Peyer's patch (tissue), 4 donors: ENCODE measurements at regions not wholly inside any gene's neighbourhood (a gene's known extent, or its start where the extent isn't known, plus 50 kb on each side); places are given as distances from the start of the nearest gene placed in this dataset.

Experiments used
- POLR2A ChIP-seq, 2 donors: fragments of 450-650 bp; IDR thresholded peaks; one replicate each; pipeline ENCODE4 v1.5.1; 2017; ENCODE audit warnings: antibody characterized with exemption in 2 of 2, mild to moderate bottlenecking in 2 of 2, moderate library complexity in 2 of 2
- TF ChIP-seq, protein P1 (sequence below), 6 experiments: fragments of 450-650 bp in 4 of 6; fragments of 200-600 bp in 2 of 6; sonication (generic) in 1 of 6; IDR thresholded peaks; one replicate each; pipeline ENCODE4 v1.5.1; 2017 to 2019; ENCODE audit warnings: antibody characterized with exemption in 6 of 6, mild to moderate bottlenecking in 3 of 6, moderate library complexity in 1 of 6

DNA sequence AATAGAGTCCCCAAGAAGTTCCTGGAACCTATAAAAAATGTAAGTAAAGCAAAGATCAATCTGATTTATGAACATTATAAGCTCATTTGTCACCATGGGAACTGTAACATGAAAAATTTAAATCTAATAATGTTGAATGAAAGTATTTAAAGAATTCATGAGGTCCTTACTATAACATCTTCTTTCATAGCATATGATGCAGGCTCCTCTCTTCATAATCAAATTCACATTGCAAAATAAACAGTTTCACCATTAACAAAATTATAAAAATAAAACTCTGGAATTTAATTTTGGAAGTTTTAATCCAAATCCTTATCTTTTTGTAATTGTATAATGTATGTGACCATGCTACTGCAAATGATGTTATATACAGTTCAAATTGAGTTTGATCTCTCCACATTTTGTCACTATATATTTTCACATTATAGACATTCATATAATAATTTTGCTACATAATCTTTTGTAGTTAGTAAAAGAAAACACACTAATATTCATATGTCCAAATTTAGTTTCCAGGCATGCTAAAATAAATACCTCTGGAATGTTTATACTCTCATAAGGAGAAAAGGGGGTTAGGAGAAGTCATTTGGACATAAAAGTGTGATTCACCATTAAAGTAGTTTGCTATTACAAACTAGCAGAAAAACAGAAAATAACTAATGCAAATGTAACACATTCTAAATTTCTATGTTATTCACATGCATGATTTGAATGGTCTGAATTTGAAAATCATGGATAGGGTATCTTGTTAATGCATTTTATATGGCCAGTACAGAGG is 954.1 kb downstream of the DSC3 start:
- TF ChIP-seq, protein P1, sequence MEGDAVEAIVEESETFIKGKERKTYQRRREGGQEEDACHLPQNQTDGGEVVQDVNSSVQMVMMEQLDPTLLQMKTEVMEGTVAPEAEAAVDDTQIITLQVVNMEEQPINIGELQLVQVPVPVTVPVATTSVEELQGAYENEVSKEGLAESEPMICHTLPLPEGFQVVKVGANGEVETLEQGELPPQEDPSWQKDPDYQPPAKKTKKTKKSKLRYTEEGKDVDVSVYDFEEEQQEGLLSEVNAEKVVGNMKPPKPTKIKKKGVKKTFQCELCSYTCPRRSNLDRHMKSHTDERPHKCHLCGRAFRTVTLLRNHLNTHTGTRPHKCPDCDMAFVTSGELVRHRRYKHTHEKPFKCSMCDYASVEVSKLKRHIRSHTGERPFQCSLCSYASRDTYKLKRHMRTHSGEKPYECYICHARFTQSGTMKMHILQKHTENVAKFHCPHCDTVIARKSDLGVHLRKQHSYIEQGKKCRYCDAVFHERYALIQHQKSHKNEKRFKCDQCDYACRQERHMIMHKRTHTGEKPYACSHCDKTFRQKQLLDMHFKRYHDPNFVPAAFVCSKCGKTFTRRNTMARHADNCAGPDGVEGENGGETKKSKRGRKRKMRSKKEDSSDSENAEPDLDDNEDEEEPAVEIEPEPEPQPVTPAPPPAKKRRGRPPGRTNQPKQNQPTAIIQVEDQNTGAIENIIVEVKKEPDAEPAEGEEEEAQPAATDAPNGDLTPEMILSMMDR (IDR thresholded peaks at IDR 0.05): no peak
- no peak for TF ChIP-seq POLR2A (IDR thresholded peaks at IDR 0.05)
